H1 (cell line): ENCODE measurements at regions not wholly inside any gene's neighbourhood (a gene's known extent, or its start where the extent isn't known, plus 50 kb on each side); places are given as distances from the start of the nearest gene placed in this dataset.

Source experiments
- CTCF ChIA-PET: fragments of 300-600 bp; sonication (Branson Sonifier 250); formaldehyde crosslinking; loops from one replicate; lab custom pipeline; 2021; ENCODE audit not compliant: partially characterized antibody; lab: Charles Lee
- POLR2A ChIA-PET: fragments of 300-600 bp; sonication (Branson Sonifier 250); formaldehyde crosslinking; loops from one replicate; lab custom pipeline; 2021; ENCODE audit warnings: inconsistent platforms; ENCODE audit not compliant: partially characterized antibody; lab: Charles Lee
- DNase-seq, 2 experiments: peaks; one replicate each; pipeline versions ENCODE4 v3.0.0 to v3.0.0-alpha.2; 2010 to 2022; ENCODE audit warnings: low spot score in 2 of 2, low read depth in 1 of 2, mixed read lengths in 1 of 2
- FAIRE-seq: peaks from 2 replicates; lab custom pipeline; 2011; peaks lifted over from hg19 to GRCh38; lab: Jason Lieb, UNC
- H2AFZ ChIP-seq: 2 replicates; pipeline ENCODE4 v1.8.1; 2012; ENCODE audit warnings: low read length, inconsistent platforms
- H2AK5ac ChIP-seq: 2 replicates; pipeline ENCODE4 v1.6.1; 2013; ENCODE audit warnings: low read depth, low read length
- H2BK120ac ChIP-seq: replicated peaks from 2 replicates; pipeline ENCODE3; 2013; ENCODE audit warnings: low read depth, low read length, inconsistent platforms
- H2BK12ac ChIP-seq: 2 replicates; pipeline ENCODE4 v1.6.1; 2013; ENCODE audit warnings: low read depth, low read length
- H2BK15ac ChIP-seq: 2 replicates; pipeline ENCODE4 v1.6.1; 2013; ENCODE audit warnings: low read length
- H2BK20ac ChIP-seq: 2 replicates; pipeline ENCODE4 v1.6.1; 2013; ENCODE audit warnings: low read length
- H2BK5ac ChIP-seq: 2 replicates; pipeline ENCODE4 v1.6.1; 2013; ENCODE audit warnings: low read depth, low read length
- H3K14ac ChIP-seq: 2 replicates; pipeline ENCODE4 v1.6.1; 2013; ENCODE audit warnings: inconsistent platforms; ENCODE audit not compliant: insufficient read length
- H3K18ac ChIP-seq: 2 replicates; pipeline ENCODE4 v1.6.1; 2013; ENCODE audit warnings: low read length; ENCODE audit errors: extremely low read depth
- H3K23ac ChIP-seq: 2 replicates; pipeline ENCODE4 v1.6.1; 2013; ENCODE audit warnings: inconsistent platforms; ENCODE audit not compliant: insufficient read length
- H3K23me2 ChIP-seq: 2 replicates; pipeline ENCODE4 v1.6.1; 2013; ENCODE audit warnings: low read depth, low read length
- H3K27ac ChIP-seq: 2 replicates; pipeline ENCODE4 v1.6.1; 2011; ENCODE audit warnings: low read depth, low read length, inconsistent platforms
- H3K27me3 ChIP-seq, 4 experiments: replicated peaks in 1 of 4; 1 replicate in 1 of 4; 2 replicates in 3 of 4; pipeline versions ENCODE4 v1.6.1 to v1.8.1; 2011 to 2013; ENCODE audit warnings: low read length in 3 of 4, mild to moderate bottlenecking in 3 of 4, inconsistent platforms in 2 of 4, mixed read lengths in 2 of 4, moderate library complexity in 1 of 4; ENCODE audit not compliant: control insufficient read depth in 3 of 4, insufficient read depth in 3 of 4; ENCODE audit errors: extremely low read depth in 1 of 4
- H3K36me3 ChIP-seq, 4 experiments: 2 replicates each; pipeline versions ENCODE4 v1.6.1 to v1.8.1; 2011 to 2013; ENCODE audit warnings: mild to moderate bottlenecking in 4 of 4, low read length in 3 of 4, moderate library complexity in 2 of 4, control low read depth in 1 of 4, inconsistent platforms in 1 of 4; ENCODE audit not compliant: insufficient read depth in 4 of 4, control insufficient read depth in 2 of 4
- H3K4ac ChIP-seq: replicated peaks from 2 replicates; pipeline ENCODE3; 2013; ENCODE audit warnings: low read length, low read depth, mixed read lengths, inconsistent platforms; ENCODE audit not compliant: insufficient read length
- H3K4me1 ChIP-seq, 4 experiments: replicated peaks in 1 of 4; 1 replicate in 1 of 4; 2 replicates in 3 of 4; pipeline versions ENCODE4 v1.6.1 to v1.8.1; 2011 to 2013; ENCODE audit warnings: low read length in 3 of 4, inconsistent platforms in 2 of 4, mixed read lengths in 1 of 4; ENCODE audit not compliant: insufficient read depth in 4 of 4, control insufficient read depth in 3 of 4
- H3K4me2 ChIP-seq, 2 experiments: 2 replicates each; pipeline versions ENCODE4 v1.6.1 to v1.8.1; 2011 to 2013; ENCODE audit warnings: low read depth in 2 of 2, low read length in 2 of 2, control low read depth in 1 of 2, inconsistent platforms in 1 of 2, mild to moderate bottlenecking in 1 of 2; ENCODE audit not compliant: insufficient read depth in 1 of 2
- H3K4me3 ChIP-seq, 4 experiments: fragments of 200-600, 300-600 bp in 1 of 4; sonication (generic), shearing (Covaris generic), sonication (Bioruptor Twin) in 1 of 4; 2 replicates each; pipeline versions ENCODE4 v1.5.1 to v1.8.1; 2011 to 2016; ENCODE audit warnings: low read length in 4 of 4, low read depth in 3 of 4, control low read depth in 2 of 4, inconsistent platforms in 2 of 4, mild to moderate bottlenecking in 2 of 4, mixed read lengths in 1 of 4, moderate library complexity in 1 of 4; ENCODE audit not compliant: insufficient read depth in 2 of 4; ENCODE audit errors: extremely low read depth in 1 of 4
- H3K56ac ChIP-seq: replicated peaks from 2 replicates; pipeline ENCODE3; 2013; ENCODE audit warnings: low read depth, mild to moderate bottlenecking, mixed read lengths, low read length, inconsistent platforms; ENCODE audit not compliant: insufficient read length
- H3K79me1 ChIP-seq: 2 replicates; pipeline ENCODE4 v1.6.1; 2013; ENCODE audit warnings: low read depth, low read length, control low read depth
- H3K79me2 ChIP-seq, 2 experiments: 2 replicates each; pipeline versions ENCODE4 v1.6.1 to v1.8.1; 2012 to 2013; ENCODE audit warnings: low read length in 2 of 2, mild to moderate bottlenecking in 2 of 2, inconsistent platforms in 1 of 2; ENCODE audit not compliant: insufficient read depth in 2 of 2, control insufficient read depth in 1 of 2
- H3K9ac ChIP-seq, 4 experiments: replicated peaks in 1 of 4; 1 replicate in 1 of 4; 2 replicates in 3 of 4; pipeline versions ENCODE4 v1.6.1 to v1.8.1; 2011 to 2013; ENCODE audit warnings: low read depth in 3 of 4, low read length in 3 of 4, control low read depth in 2 of 4, mild to moderate bottlenecking in 2 of 4, moderate library complexity in 2 of 4, inconsistent platforms in 1 of 4; ENCODE audit errors: extremely low read depth in 1 of 4
- H3K9me3 ChIP-seq, 2 experiments: 2 replicates each; pipeline versions ENCODE4 v1.6.1 to v1.8.1; 2012 to 2013; ENCODE audit warnings: mild to moderate bottlenecking in 2 of 2, moderate library complexity in 2 of 2, control low read depth in 1 of 2, inconsistent platforms in 1 of 2, low read depth in 1 of 2, low read length in 1 of 2, mixed read lengths in 1 of 2; ENCODE audit not compliant: insufficient read depth in 2 of 2
- H4K20me1 ChIP-seq, 2 experiments: replicated peaks in 1 of 2; 2 replicates each; pipeline versions ENCODE3 to v1.8.1; 2011 to 2013; ENCODE audit warnings: inconsistent platforms in 2 of 2, low read length in 2 of 2, mild to moderate bottlenecking in 1 of 2; ENCODE audit not compliant: insufficient read depth in 2 of 2, control insufficient read depth in 1 of 2
- H4K5ac ChIP-seq: 2 replicates; pipeline ENCODE4 v1.6.1; 2013; ENCODE audit warnings: low read length, low read depth, mixed read lengths, inconsistent platforms; ENCODE audit not compliant: insufficient read length
- H4K8ac ChIP-seq: 2 replicates; pipeline ENCODE4 v1.8.0; 2013; ENCODE audit warnings: mild to moderate bottlenecking, moderate library complexity, low read length, inconsistent platforms; ENCODE audit not compliant: insufficient read depth; ENCODE audit errors: extremely low read depth
- H4K91ac ChIP-seq: replicated peaks from 2 replicates; pipeline ENCODE3; 2013; ENCODE audit warnings: low read length, mixed read lengths, inconsistent platforms; ENCODE audit not compliant: insufficient read length
- ATF2 ChIP-seq: IDR thresholded peaks from 2 replicates; pipeline ENCODE4 v1.6.1; 2012; ENCODE audit warnings: low read length, inconsistent platforms
- CEBPB ChIP-seq: IDR thresholded peaks from 2 replicates; pipeline ENCODE4 v1.6.1; 2012; ENCODE audit warnings: low read depth, low read length
- CTBP2 ChIP-seq: IDR thresholded peaks from 2 replicates; pipeline ENCODE4 v1.7.0; 2011; ENCODE audit warnings: borderline replicate concordance, mild to moderate bottlenecking, moderate library complexity, mixed read lengths, low read length; ENCODE audit not compliant: insufficient read depth, insufficient read length
- KDM4A ChIP-seq: IDR thresholded peaks from one replicate; pipeline ENCODE4 v1.7.1; 2012; ENCODE audit warnings: low read depth, mild to moderate bottlenecking, moderate library complexity, low read length, inconsistent platforms; ENCODE audit not compliant: severe bottlenecking
- KDM5A ChIP-seq: fragments of 200-600 bp; IDR thresholded peaks from 2 replicates; pipeline ENCODE4 v1.7.1; 2012; ENCODE audit warnings: mild to moderate bottlenecking, low read length, inconsistent platforms, mixed read lengths
- POU5F1 ChIP-seq: IDR thresholded peaks from 2 replicates; pipeline ENCODE4 v1.6.1; 2011; ENCODE audit warnings: low read depth, mild to moderate bottlenecking, low read length, moderate library complexity
- RFX5 ChIP-seq: IDR thresholded peaks from 2 replicates; pipeline ENCODE4 v1.6.1; 2011; ENCODE audit warnings: low read depth, low read length, improper control_type of control experiment, borderline replicate concordance
- SAP30 ChIP-seq: fragments of 300-600 bp; sonication (generic); IDR thresholded peaks from 2 replicates; pipeline ENCODE4 v1.7.1; 2012; ENCODE audit warnings: low read length, moderate library complexity, mild to moderate bottlenecking, inconsistent platforms; ENCODE audit not compliant: insufficient read depth, insufficient replicate concordance
- SP2 ChIP-seq: IDR thresholded peaks from 2 replicates; pipeline ENCODE4 v1.6.1; 2012; ENCODE audit warnings: mild to moderate bottlenecking, low read length, inconsistent platforms
- SRF ChIP-seq: IDR thresholded peaks from 2 replicates; pipeline ENCODE4 v1.6.1; 2011; ENCODE audit warnings: mild to moderate bottlenecking, low read depth, low read length, moderate library complexity
- TBP ChIP-seq: IDR thresholded peaks from 2 replicates; pipeline ENCODE4 v1.6.1; 2011; ENCODE audit warnings: low read depth, low read length, improper control_type of control experiment
- USF2 ChIP-seq: IDR thresholded peaks from 2 replicates; pipeline ENCODE4 v1.6.1; 2011; ENCODE audit warnings: low read length, improper control_type of control experiment
- WGBS, 2 experiments: shearing (Covaris generic) in 1 of 2; methylation state at CpG; one replicate each; pipeline versions ENCODE4 v1.1.6 to v1.1.7; 2013 to 2015; ENCODE audit warnings: low lambda C conversion rate in 2 of 2, mixed read lengths in 2 of 2, inconsistent platforms in 1 of 2, low coverage in 1 of 2, missing lambda C conversion rate in 1 of 2; ENCODE audit not compliant: insufficient replicate concordance in 2 of 2, insufficient coverage in 1 of 2, insufficient read length in 1 of 2; ENCODE audit errors: extremely low coverage in 1 of 2, missing lambda C conversion rate in 1 of 2; 5-methylcytosine and 5-hydroxymethylcytosine counted together

GRCh38 chr4:116391020-116391419, 694.4 kb downstream of the TRAM1L1 start:
- Histone ChIP-seq H3K79me2 (no peaks in the 10 kb centered on the region), H3K36me3 (no peaks in the 10 kb centered on the region), H4K20me1 (no peaks in the 10 kb centered on the region), H3K79me1 (no peaks in the 10 kb centered on the region), H3K9me3 (0 out of 4 replicates have a peak, but pooled peaks cover 0 to 3% of the 10 kb centered on the region in 2 experiments), H2BK15ac (no peak overlapping the region), H2BK120ac (no peak overlapping the region), H4K5ac (no peak overlapping the region), H3K23ac (no peak overlapping the region), H3K4me1 (no peaks in the 10 kb centered on the region), H3K4me2 (no peak overlapping the region), H3K14ac (no peak overlapping the region), H3K56ac (no peak overlapping the region), H2AK5ac (no peak overlapping the region), H3K9ac (no peak overlapping the region), H3K18ac (no peak overlapping the region), H2BK12ac (no peak overlapping the region), H3K23me2 (no peaks in the 10 kb centered on the region), H4K8ac (no peak overlapping the region), H3K27ac (no peak overlapping the region), H2AFZ (peak overlapping the region; percentile 6), H4K91ac (no peak overlapping the region), H3K4ac (no peak overlapping the region), H3K27me3 (no peaks in the 10 kb centered on the region), H3K4me3 (no peak overlapping the region), H2BK20ac (no peak overlapping the region), H2BK5ac (no peak overlapping the region)
- 91% methylated on average over 2 of the region's 2 CpGs; no CpG with 5 or more reads in 1 of the 2 experiments for WGBS, 2 experiments
- POLR2A ChIA-PET: no interaction called here
- no peak for FAIRE-seq
- no peak for DNase-seq
- CTCF ChIA-PET: interaction anchor here (0.9 kb wide), 1 partner anchor 24 kb away, joined by 3 read pairs; no protein-coding TSS in a partner anchor
- no peak for TF ChIP-seq SP2
- TF ChIP-seq CTBP2: no peak
- no peak for TF ChIP-seq SAP30
- TF ChIP-seq USF2: no peak
- no peak for TF ChIP-seq RFX5
- TF ChIP-seq CEBPB: no peak
- TF ChIP-seq KDM5A: no peak
- TF ChIP-seq KDM4A: no peak
- TF ChIP-seq SRF: no peak
- no peak for TF ChIP-seq TBP
- no peak for TF ChIP-seq POU5F1
- TF ChIP-seq ATF2: no peak
